ENCODE measurements at regions not wholly inside any gene's neighbourhood (a gene's known extent, or its start where the extent isn't known, plus 50 kb on each side); places are given as distances from the start of the nearest gene placed in this dataset.

- Histone ChIP-seq H3K79me1 (replicated peaks; ENCODE audit: low read length, poor library complexity, severe bottlenecking) (no peaks in the 10 kb centered on the region), H2AK5ac (ENCODE audit: low read length, severe bottlenecking) (no peak overlapping the region), H3K9ac (ENCODE audit: low read length) (no peak overlapping the region), H2AFZ (ENCODE audit: low read depth, low read length) (no peak overlapping the region), H3K23ac (ENCODE audit: low read length in 2 of 2) (no peak overlapping the region), H2BK120ac (ENCODE audit: low read depth, low read length) (no peak overlapping the region), H3K27me3 (ENCODE audit: control insufficient read depth in 1 of 2, insufficient read depth in 1 of 2, low read length in 2 of 2) (no peaks in the 10 kb centered on the region), H3K9me3 (ENCODE audit: control insufficient read depth, low read length) (peaks cover 3% of the 10 kb centered on the region), H4K91ac (ENCODE audit: low read length) (no peak overlapping the region), H3K36me3 (ENCODE audit: control insufficient read depth in 1 of 2, insufficient read depth in 2 of 2, low read depth in 1 of 2, low read length in 2 of 2) (no peaks in the 10 kb centered on the region), H3K4me1 (ENCODE audit: control insufficient read depth, insufficient read depth, low read depth, low read length) (no peaks in the 10 kb centered on the region), H3K4me2 (ENCODE audit: low read length, poor library complexity, severe bottlenecking) (no peak overlapping the region), H2BK5ac (ENCODE audit: low read depth, low read length, poor library complexity, severe bottlenecking) (no peak overlapping the region), H3K18ac (ENCODE audit: low read depth in 1 of 2, low read length in 2 of 2) (no peak overlapping the region), H3K14ac (ENCODE audit: low read length in 2 of 2) (no peak overlapping the region), H2BK12ac (ENCODE audit: low read length in 2 of 2) (no peak overlapping the region), H3K27ac (ENCODE audit: low read length, poor library complexity, severe bottlenecking) (no peak overlapping the region), H3K4me3 (ENCODE audit: insufficient read depth in 1 of 2, low read depth in 1 of 2, low read length in 2 of 2) (no peak overlapping the region), H4K8ac (ENCODE audit: low read length) (no peak overlapping the region), H2BK15ac (ENCODE audit: low read depth, poor library complexity, severe bottlenecking) (no peak overlapping the region), H3K4ac (ENCODE audit: low read depth in 1 of 2, low read length in 2 of 2) (no peak overlapping the region)
- DNase-seq = no peak
These were observed 1478.3 kb upstream of the CDH6 start for GRCh38 chr5:29715167-29715566.

DNA sequence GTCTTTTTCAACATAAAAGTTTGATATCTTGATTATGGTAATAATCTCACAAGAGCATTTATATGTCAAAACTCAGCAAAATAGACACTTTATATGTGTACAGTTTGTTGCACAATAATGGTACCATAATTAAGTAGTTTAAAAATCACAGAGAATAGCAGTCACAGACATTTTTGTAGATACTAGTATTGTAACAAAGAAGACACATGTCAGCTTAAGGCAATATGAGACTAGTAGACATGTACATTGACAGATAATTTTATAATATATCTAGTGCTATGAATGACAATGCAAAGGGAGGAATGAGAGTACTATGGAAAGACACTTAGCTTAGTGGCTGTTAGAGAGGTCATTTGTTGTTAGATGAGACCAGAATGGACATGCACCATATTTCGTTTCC, 1490.6 kb upstream of the CDH6 start:
- no peak overlapping the region for H4K91ac ChIP-seq (ENCODE audit: low read length)
- no peak overlapping the region for H2AFZ ChIP-seq (ENCODE audit: low read depth, low read length)
- no peak overlapping the region for H4K8ac ChIP-seq (ENCODE audit: low read length)
- no peaks in the 10 kb centered on the region for H3K4me1 ChIP-seq (ENCODE audit: control insufficient read depth, insufficient read depth, low read depth, low read length)
- no peak overlapping the region for H3K27ac ChIP-seq (ENCODE audit: low read length, poor library complexity, severe bottlenecking)
- H3K9me3 ChIP-seq (ENCODE audit: control insufficient read depth, low read length) = peaks cover 5% of the 10 kb centered on the region
- no peak overlapping the region for H3K18ac ChIP-seq (ENCODE audit: low read depth in 1 of 2, low read length in 2 of 2)
- H3K79me1 ChIP-seq (replicated peaks; ENCODE audit: low read length, poor library complexity, severe bottlenecking) = no peaks in the 10 kb centered on the region
- no peak overlapping the region for H2BK5ac ChIP-seq (ENCODE audit: low read depth, low read length, poor library complexity, severe bottlenecking)
- H2AK5ac ChIP-seq (ENCODE audit: low read length, severe bottlenecking) = no peak overlapping the region
- H3K9ac ChIP-seq (ENCODE audit: low read length) = no peak overlapping the region
- H3K23ac ChIP-seq (ENCODE audit: low read length in 2 of 2) = no peak overlapping the region
- WGBS = no CpG with 5 or more reads among the region's 1 CpG
- H3K27me3 ChIP-seq (ENCODE audit: control insufficient read depth in 1 of 2, insufficient read depth in 1 of 2, low read length in 2 of 2) = no peaks in the 10 kb centered on the region
- H3K4me2 ChIP-seq (ENCODE audit: low read length, poor library complexity, severe bottlenecking) = no peak overlapping the region
- H2BK12ac ChIP-seq (ENCODE audit: low read length in 2 of 2) = no peak overlapping the region
- no peak overlapping the region for H2BK120ac ChIP-seq (ENCODE audit: low read depth, low read length)
- H3K4me3 ChIP-seq (ENCODE audit: insufficient read depth in 1 of 2, low read depth in 1 of 2, low read length in 2 of 2) = no peak overlapping the region
- no peak for DNase-seq
- H2BK15ac ChIP-seq (ENCODE audit: low read depth, poor library complexity, severe bottlenecking) = no peak overlapping the region
- H3K4ac ChIP-seq (ENCODE audit: low read depth in 1 of 2, low read length in 2 of 2) = no peak overlapping the region
- H3K14ac ChIP-seq (ENCODE audit: low read length in 2 of 2) = no peak overlapping the region
- H3K36me3 ChIP-seq (ENCODE audit: control insufficient read depth in 1 of 2, insufficient read depth in 2 of 2, low read depth in 1 of 2, low read length in 2 of 2) = no peaks in the 10 kb centered on the region

DNA sequence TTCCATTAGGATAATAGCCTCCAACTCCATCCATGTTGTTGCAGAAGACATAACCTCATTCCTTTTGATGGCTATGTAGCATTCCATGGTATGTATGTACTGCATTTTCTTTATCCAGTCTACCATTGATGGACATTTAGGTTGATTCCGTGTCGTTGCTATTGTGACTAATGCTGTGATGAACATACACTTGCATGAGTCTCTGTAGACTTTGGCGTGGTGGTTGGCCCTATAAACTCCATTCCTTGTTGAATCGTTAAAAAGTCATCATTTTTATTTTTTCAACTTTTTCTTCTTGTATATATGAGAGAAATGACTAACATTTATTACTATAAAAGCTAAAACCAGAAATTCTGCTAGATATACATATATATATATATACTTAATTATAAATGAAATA, 1491.9 kb upstream of the CDH6 start:
- no peak overlapping the region for H2AK5ac ChIP-seq (ENCODE audit: low read length, severe bottlenecking)
- no peak for DNase-seq
- H3K18ac ChIP-seq (ENCODE audit: low read depth in 1 of 2, low read length in 2 of 2) = no peak overlapping the region
- no peak overlapping the region for H4K8ac ChIP-seq (ENCODE audit: low read length)
- H3K36me3 ChIP-seq (ENCODE audit: control insufficient read depth in 1 of 2, insufficient read depth in 2 of 2, low read depth in 1 of 2, low read length in 2 of 2) = no peaks in the 10 kb centered on the region
- no peak overlapping the region for H2BK5ac ChIP-seq (ENCODE audit: low read depth, low read length, poor library complexity, severe bottlenecking)
- H4K91ac ChIP-seq (ENCODE audit: low read length) = no peak overlapping the region
- no peak overlapping the region for H2BK12ac ChIP-seq (ENCODE audit: low read length in 2 of 2)
- H3K14ac ChIP-seq (ENCODE audit: low read length in 2 of 2) = no peak overlapping the region
- no peaks in the 10 kb centered on the region for H3K27me3 ChIP-seq (ENCODE audit: control insufficient read depth in 1 of 2, insufficient read depth in 1 of 2, low read length in 2 of 2)
- no peaks in the 10 kb centered on the region for H3K4me1 ChIP-seq (ENCODE audit: control insufficient read depth, insufficient read depth, low read depth, low read length)
- 71% methylated on average over 2 of the region's 4 CpGs for WGBS
- H3K9ac ChIP-seq (ENCODE audit: low read length) = no peak overlapping the region
- no peaks in the 10 kb centered on the region for H3K79me1 ChIP-seq (replicated peaks; ENCODE audit: low read length, poor library complexity, severe bottlenecking)
- H2BK15ac ChIP-seq (ENCODE audit: low read depth, poor library complexity, severe bottlenecking) = no peak overlapping the region
- no peak overlapping the region for H3K4me2 ChIP-seq (ENCODE audit: low read length, poor library complexity, severe bottlenecking)
- H3K23ac ChIP-seq (ENCODE audit: low read length in 2 of 2) = no peak overlapping the region
- no peak overlapping the region for H2BK120ac ChIP-seq (ENCODE audit: low read depth, low read length)
- no peak overlapping the region for H3K4me3 ChIP-seq (ENCODE audit: insufficient read depth in 1 of 2, low read depth in 1 of 2, low read length in 2 of 2)
- H3K4ac ChIP-seq (ENCODE audit: low read depth in 1 of 2, low read length in 2 of 2) = no peak overlapping the region
- peaks cover 5% of the 10 kb centered on the region for H3K9me3 ChIP-seq (ENCODE audit: control insufficient read depth, low read length)
- no peak overlapping the region for H3K27ac ChIP-seq (ENCODE audit: low read length, poor library complexity, severe bottlenecking)
- no peak overlapping the region for H2AFZ ChIP-seq (ENCODE audit: low read depth, low read length)

DNA sequence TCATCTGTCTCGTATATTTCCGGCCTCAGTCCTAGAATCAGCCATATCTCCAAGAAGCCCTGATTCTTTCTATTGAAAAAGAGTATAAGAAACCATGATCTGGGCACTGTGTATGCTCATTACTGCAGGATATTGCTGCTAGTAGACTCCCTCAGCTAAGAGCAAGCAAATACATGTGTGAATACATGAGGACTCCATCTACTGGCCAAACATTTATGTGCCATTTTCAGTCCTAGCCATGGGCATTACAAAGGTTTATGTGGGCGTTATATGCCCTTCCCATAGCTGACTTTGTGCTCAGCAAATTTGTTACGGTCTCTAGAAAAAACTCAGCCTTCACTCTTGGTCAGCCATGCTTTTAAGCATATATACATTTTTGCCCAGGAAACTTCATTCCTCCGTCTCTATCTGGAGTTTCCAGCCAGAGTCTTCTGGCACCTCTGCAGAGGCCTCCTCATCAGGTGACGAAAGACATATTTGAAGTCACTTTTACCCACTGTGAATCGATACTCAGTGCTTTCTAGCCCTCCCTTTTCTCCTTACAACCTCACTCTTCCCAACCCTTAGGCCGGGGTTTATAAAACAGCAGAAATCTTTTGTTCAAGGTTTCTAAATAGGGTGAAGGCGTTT, 1495.6 kb upstream of the CDH6 start:
- Histone ChIP-seq H3K14ac (ENCODE audit: low read length in 2 of 2) (no peak overlapping the region), H3K27me3 (ENCODE audit: control insufficient read depth in 1 of 2, insufficient read depth in 1 of 2, low read length in 2 of 2) (no peaks in the 10 kb centered on the region), H3K9me3 (ENCODE audit: control insufficient read depth, low read length) (peaks cover 5% of the 10 kb centered on the region), H3K27ac (ENCODE audit: low read length, poor library complexity, severe bottlenecking) (no peak overlapping the region), H3K23ac (ENCODE audit: low read length in 2 of 2) (no peak overlapping the region), H3K4me3 (ENCODE audit: insufficient read depth in 1 of 2, low read depth in 1 of 2, low read length in 2 of 2) (no peak overlapping the region), H2BK120ac (ENCODE audit: low read depth, low read length) (no peak overlapping the region), H4K8ac (ENCODE audit: low read length) (no peak overlapping the region), H3K79me1 (replicated peaks; ENCODE audit: low read length, poor library complexity, severe bottlenecking) (no peaks in the 10 kb centered on the region), H3K18ac (ENCODE audit: low read depth in 1 of 2, low read length in 2 of 2) (no peak overlapping the region), H3K36me3 (ENCODE audit: control insufficient read depth in 1 of 2, insufficient read depth in 2 of 2, low read depth in 1 of 2, low read length in 2 of 2) (no peaks in the 10 kb centered on the region), H3K9ac (ENCODE audit: low read length) (no peak overlapping the region), H4K91ac (ENCODE audit: low read length) (no peak overlapping the region), H2BK15ac (ENCODE audit: low read depth, poor library complexity, severe bottlenecking) (no peak overlapping the region), H3K4ac (ENCODE audit: low read depth in 1 of 2, low read length in 2 of 2) (no peak overlapping the region), H3K4me2 (ENCODE audit: low read length, poor library complexity, severe bottlenecking) (peak overlapping the region; percentile 39), H2BK5ac (ENCODE audit: low read depth, low read length, poor library complexity, severe bottlenecking) (no peak overlapping the region), H3K4me1 (ENCODE audit: control insufficient read depth, insufficient read depth, low read depth, low read length) (no peaks in the 10 kb centered on the region), H2BK12ac (ENCODE audit: low read length in 2 of 2) (no peak overlapping the region), H2AFZ (ENCODE audit: low read depth, low read length) (no peak overlapping the region), H2AK5ac (ENCODE audit: low read length, severe bottlenecking) (no peak overlapping the region)
- no peak for DNase-seq
- 70% methylated on average over 6 of the region's 9 CpGs for WGBS
